Eye (tissue), 1 donor: ENCODE measurements at regions not wholly inside any gene's neighbourhood (a gene's known extent, or its start where the extent isn't known, plus 50 kb on each side); places are given as distances from the start of the nearest gene placed in this dataset.
"Not testable (repeated sequence)": the region's sequence is repeated elsewhere in the genome, so short reads cannot be mapped to it uniquely, and the experiment has no call there.

Source experiments
- DNase-seq: peaks from one replicate; pipeline ENCODE4 v3.0.0-alpha.2; 2015

GRCh38 chr18:70536370-70537062 is 247.7 kb downstream of the SOCS6 start:
- DNase-seq, result no peak

- DNase-seq, result no peak
These were observed 246.2 kb downstream of the SOCS6 start for GRCh38 chr18:70535041-70535440.

DNA sequence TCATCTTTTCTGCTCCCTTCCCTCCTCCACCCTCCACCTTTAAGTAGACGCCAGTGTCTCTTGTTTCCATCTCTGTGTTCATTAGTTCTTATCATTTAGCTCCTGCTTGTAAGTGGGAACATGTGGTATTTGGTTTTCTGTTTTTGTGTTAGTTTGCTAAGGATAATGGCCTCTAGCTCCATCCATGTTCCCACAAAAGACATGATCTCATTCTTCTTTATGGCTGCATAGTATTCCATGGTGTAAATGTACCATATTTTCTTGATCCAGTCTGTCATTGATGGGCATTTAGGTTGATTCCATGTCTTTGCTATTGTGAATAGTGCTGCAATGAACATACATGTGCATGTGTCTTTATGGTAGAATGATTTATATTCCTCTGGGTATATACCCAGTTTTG is 236.5 kb downstream of the SOCS6 start:
- not testable (repeated sequence) for DNase-seq

DNA sequence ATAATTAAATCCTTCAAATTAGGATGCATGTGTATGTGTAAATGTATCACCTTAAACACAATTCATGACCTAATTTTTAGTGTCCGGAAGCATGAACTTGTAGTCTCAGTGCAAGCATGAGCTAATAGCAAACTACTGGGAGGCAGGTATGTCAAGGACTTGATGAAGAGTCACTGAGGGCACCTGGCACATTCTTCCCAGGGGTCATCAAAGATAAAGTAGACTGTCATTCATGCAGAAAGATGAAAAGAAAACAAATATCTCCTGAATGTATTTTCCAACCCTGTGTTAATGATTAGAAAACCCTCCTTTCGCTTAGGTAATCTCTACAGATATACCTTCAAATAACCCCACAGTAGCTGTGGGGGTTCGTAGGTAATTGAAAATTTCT is 234.9 kb downstream of the SOCS6 start:
- DNase-seq, result no peak

DNA sequence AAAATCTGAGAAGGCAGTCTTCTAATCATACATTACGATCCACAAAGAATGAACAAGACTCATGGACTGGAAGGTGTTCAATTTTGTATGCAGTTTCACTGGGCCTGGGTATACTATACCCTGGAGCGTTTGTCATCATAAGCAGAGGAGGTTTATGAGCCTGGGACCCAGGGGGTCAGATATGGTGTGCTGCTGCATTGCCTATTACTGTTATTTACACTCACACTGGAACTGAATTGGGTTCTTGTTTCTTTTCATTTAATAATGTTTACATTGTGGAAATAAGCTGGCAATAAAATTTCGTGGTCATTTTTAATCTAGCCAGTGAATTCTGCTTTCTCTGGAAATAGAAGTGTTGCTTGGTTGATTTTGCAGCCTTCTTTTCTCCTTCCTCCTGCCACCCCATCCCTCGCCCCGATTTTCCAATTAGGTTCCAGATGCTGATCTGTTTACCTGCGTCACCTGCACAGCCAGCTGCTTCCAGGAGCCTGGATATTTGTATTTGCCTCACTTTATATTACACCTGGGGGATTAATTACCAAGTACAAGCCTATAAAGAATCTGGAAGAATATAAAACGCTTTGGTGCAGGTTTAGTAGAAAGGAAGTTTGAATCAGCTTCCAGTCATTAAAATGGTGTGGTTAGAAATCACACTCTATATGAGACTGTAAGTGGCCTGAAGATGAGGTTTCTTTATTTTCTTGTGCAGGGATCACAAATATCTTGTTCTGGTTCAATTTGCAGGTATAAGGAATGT is 234.4 kb downstream of the SOCS6 start:
- DNase-seq, result no peak

- DNase-seq, result no peak
These were observed 233.4 kb downstream of the SOCS6 start for GRCh38 chr18:70522183-70522680.

DNA sequence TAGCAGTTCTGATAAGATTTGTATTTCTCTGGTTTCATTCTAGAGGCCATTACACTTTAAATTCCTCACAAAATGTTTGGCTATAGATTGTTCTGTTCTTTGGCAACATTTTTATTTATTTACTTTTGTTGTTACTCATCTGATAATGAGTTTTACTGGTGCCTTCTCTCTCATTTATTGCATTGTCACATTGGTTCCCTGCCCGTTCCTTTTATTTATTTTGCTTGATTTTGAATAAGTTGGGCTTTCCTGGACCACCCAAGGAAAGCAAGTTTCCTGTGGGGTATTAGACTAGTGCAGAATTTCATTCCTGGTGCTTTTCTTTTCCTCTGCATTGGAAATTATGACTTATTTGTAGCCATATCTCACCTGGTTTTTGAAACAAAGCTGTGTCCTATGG is 232.0 kb downstream of the SOCS6 start:
- DNase-seq, result no peak

DNA sequence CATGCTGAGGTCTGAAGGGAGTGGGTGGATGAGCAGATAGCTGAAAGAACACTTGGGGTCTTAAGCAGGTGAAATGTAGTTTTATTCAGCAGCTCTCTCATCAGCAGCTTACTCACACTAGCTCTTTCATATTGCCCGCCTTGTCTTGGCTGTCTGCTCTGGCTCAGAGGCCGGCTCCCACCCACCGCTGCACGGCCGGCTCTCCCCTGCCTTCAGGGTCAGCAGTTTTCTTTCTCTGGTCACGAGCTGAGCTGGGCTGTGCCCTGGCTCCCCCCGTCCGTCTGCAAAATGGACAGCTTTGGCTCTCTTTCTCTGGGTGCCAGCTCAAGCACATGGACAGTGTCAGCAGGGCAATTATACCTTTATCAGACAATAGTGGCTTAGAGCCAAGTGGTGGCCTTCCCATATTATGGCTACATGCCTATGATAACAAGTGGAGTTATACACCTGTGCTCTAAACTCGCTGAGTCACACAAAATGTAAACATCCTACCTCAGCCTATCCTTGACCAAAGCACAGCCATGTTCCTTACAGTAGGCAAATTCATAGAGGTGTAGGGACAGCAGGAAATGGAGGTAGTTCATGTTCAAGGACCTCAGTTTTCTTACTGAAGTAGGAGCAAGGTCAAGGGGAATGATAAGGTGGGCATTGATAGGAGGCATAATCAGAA is 224.8 kb downstream of the SOCS6 start:
- no peak for DNase-seq

DNA sequence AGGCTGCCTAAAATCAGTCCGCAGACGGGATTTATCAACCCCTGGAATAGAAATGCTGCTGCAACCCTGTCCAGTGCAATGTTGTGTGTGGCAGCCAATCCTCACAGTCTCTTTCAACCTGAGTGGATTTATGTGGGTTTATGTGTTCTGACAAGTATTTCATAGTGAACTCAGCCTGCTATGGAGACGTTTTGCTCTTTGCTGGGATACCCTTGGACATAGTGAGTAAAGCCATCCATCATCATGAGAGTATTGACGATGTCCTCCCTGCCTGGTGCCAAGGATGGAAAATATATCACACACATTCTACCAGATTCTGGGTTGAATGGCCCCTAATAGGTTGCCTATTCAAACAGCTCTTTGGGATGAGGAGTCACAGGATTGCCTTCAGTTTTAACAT is 219.1 kb downstream of the SOCS6 start:
- DNase-seq, result peak; percentile 31

- no peak for DNase-seq
These were observed 217.7 kb downstream of the SOCS6 start for GRCh38 chr18:70506511-70506910.

DNA sequence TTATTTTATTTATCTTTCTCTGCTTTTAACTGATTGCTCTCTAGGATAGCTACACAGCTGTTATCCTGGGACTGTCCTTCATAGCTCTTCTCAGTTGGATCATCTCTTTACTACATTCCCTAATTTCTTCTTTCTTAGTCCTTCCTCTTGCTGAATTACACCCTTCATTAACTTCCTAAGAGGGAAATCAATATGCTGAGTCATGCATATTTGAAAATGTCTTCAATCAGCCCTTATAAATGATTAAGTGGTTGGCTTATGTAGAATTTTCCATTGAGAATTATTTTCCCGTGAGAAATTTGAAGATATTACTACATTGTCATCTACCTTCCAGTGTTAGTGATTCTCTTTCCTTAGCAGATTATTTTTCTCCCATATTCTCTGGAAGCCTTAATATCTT is 214.2 kb downstream of the SOCS6 start:
- DNase-seq, result peak; percentile 39

GRCh38 chr18:70501358-70501757 is 212.5 kb downstream of the SOCS6 start:
- DNase-seq, result no peak

DNA sequence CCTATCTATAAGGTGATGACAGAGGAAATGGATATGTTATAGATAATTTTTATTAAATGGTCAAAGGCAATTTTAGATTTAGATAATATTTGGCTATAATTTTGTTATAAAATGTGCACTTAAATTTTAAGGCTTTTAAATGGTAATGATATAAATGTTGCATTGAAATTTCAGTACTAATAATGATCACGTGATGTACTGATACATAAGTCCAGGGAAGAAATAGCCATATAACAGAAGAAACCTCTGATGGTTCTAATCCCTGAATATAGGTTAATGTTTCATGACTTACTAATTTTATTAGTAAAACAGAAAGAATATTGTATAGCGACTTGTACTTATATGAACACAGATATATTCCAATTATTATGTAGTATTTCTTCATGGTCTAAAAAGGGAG is 211.9 kb downstream of the SOCS6 start:
- no peak for DNase-seq

DNA sequence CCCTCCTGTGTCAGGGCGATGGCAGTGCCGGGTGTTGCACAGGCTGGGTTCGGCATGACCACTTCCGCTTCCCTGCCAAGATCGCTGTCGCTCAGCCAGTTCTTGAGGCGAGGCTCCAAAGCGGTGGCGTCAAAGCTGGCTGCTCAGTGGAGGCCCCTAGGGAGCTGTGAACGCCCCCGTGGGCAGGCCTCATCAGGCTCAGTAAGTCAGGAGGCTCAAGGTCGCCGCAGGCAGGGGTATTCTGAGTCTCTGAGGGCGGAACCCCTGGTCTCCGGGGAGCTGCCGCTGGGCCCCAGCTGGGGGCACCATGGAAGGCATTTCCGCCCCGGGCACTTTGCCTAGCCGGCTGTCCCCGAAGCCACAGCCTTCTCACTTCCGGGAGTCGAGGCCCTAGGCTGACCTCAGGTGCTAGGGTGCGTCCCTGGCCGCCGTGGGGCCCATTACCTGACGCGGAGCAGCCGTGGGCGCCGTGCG is 210.4 kb downstream of the SOCS6 start:
- DNase-seq, result no peak

GRCh38 chr18:70496353-70497294 is 207.8 kb downstream of the SOCS6 start:
- DNase-seq, result no peak

DNA sequence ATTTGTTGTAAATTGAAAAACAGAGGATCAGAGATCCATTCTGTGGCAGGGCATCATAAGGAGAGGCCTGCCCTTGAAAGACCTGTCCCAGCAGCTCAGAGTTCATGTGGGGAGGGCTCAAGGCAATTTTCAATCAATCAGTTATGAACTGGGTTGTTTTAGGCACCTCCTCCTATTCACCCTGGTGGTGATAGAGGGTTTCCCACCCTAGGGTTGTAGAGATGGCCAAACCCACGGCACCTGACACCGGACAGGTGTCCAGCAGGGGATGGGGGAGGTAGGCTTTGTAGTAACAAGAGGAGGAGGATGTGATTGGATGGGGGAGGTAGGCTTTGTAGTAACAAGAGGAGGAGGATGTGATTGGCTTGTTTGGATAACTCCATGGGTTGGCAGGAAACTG is 205.7 kb downstream of the SOCS6 start:
- DNase-seq, result no peak

DNA sequence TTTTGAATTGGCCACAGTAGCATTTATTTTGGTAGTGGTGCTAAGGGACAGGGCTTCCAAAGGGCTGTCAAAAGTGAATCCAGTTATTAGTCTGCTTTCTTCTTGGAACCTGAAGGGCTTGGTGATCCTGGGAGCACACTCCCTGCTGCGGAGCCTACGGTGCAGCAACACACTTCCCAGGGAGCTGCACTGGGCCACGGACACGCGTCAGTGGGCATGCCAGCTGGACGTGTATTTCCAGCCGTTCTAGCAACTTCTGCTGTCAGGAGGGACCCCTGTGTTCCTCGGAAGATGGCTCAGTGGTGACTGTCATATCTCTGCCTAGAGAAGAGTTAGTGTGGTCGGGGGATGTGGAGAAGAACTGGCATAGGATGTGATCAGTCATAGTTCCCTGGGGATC is 204.6 kb downstream of the SOCS6 start:
- DNase-seq, result no peak

GRCh38 chr18:70491734-70492348 is 203.0 kb downstream of the SOCS6 start:
- peak; percentile 56 for DNase-seq

DNA sequence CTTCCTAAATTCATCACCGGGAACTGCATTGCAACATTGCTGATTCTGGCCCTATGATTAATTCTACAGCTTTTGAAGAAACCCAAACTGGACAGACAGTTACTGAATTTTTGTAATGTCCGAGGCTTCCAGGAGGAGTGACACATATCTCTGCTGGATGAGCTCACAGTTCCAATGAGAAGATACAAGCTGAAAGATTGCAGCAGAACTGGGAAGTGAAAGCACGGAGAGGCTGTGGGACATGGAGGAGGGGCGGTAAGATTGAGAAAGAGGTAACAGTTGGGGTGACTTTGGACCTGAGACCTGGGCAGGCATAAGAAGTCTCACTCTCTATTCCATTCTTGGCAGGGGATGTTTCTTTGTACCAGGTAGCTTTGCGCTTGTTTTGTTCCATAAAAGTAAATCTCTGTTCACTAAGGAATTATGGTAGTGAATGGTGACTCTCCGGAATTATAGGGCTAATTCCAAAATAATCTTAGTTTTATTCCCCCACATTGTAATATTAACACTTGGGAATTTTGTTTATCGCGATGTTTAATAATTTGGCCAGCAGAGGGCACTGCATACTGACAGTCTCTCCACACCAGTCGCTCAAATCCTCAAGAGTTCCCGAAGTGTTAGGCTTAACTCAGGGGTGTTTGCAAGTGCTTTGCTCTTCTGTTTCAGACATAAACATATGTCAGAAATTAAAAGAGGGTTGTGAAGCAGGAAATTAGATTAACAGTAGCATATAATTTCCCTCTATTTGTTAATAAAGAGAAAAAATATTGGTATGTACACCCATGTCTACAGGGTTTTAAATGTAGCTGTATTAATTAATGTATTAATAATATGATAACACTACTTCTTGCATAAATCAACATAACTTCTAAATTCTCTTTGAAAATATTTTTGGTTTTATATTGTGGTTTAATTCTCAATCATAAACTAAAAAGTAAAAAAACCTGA is 201.4 kb downstream of the SOCS6 start:
- peak; percentile 89 for DNase-seq

- DNase-seq, result no peak
These were observed 200.7 kb downstream of the SOCS6 start for GRCh38 chr18:70489571-70489970.

- DNase-seq, result no peak
These were observed 181.1 kb downstream of the SOCS6 start for GRCh38 chr18:70469916-70470315.
